A549 (cell line): ENCODE measurements at regions not wholly inside any gene's neighbourhood (a gene's known extent, or its start where the extent isn't known, plus 50 kb on each side); places are given as distances from the start of the nearest gene placed in this dataset.

Experiments used
- ATAC-seq, 2 experiments: fragments of 200-7000 bp in 1 of 2; fragments of >200 bp in 1 of 2; cut with Nextera tagmentation in 1 of 2; cut with Tn5 transposase in 1 of 2; 3 replicates each; pipeline versions ENCODE4 v1.8.0 to v1.9.1; 2018 to 2020; ENCODE audit warnings: mild to moderate bottlenecking in 1 of 2, moderate library complexity in 1 of 2
- CTCF ChIA-PET: fragments of 300-600 bp; sonication (Branson Sonifier 250); formaldehyde crosslinking; extraction: SDS; loops from one replicate; lab custom pipeline; 2021; ENCODE audit warnings: antibody characterized with exemption, inconsistent platforms; lab: Yijun Ruan, JAX
- POLR2A ChIA-PET: fragments of 350-600 bp; formaldehyde crosslinking; extraction: SDS; loops from one replicate; lab custom pipeline; 2021; ENCODE audit warnings: antibody characterized with exemption, inconsistent platforms; lab: Yijun Ruan, JAX
- DNase-seq, 2 experiments: peaks; one replicate each; pipeline versions ENCODE4 v3.0.0 to v3.0.0-alpha.2; 2011 to 2016; ENCODE audit warnings: low read depth in 1 of 2, low spot score in 1 of 2
- FAIRE-seq: peaks from 2 replicates; lab custom pipeline; 2011; peaks lifted over from hg19 to GRCh38; lab: Jason Lieb, UNC
- H3K27ac ChIP-seq, 2 experiments: fragments of >200 bp; sonication (Bioruptor Twin); formaldehyde crosslinking; 3 replicates each; pipeline ENCODE4 v1.5.1; 2016 to 2017
- H3K4me1 ChIP-seq: fragments of >200 bp; sonication (Bioruptor Twin); formaldehyde crosslinking; 3 replicates; pipeline ENCODE4 v1.6.1; 2016
- H3K4me2 ChIP-seq: fragments of >200 bp; sonication (Bioruptor Twin); formaldehyde crosslinking; 3 replicates; pipeline ENCODE4 v1.6.1; 2016
- H3K4me3 ChIP-seq: fragments of >200 bp; sonication (Bioruptor Twin); formaldehyde crosslinking; 3 replicates; pipeline ENCODE4 v1.5.1; 2016
- H3K9me3 ChIP-seq: fragments of >200 bp; sonication (Bioruptor Twin); formaldehyde crosslinking; 3 replicates; pipeline ENCODE4 v1.6.1; 2016
- CBX2 ChIP-seq: fragments of 200-600 bp; sonication (generic); IDR thresholded peaks from 2 replicates; pipeline ENCODE4 v1.6.1; 2016; ENCODE audit warnings: low read depth, mild to moderate bottlenecking, borderline replicate concordance
- CHD2 ChIP-seq: fragments of 150-350 bp; IDR thresholded peaks from 2 replicates; pipeline ENCODE4 v1.6.1; 2014; ENCODE audit warnings: low read length; ENCODE audit not compliant: partially characterized antibody
- CHD4 ChIP-seq: fragments of 200-600 bp; sonication (generic); IDR thresholded peaks from 2 replicates; pipeline ENCODE4 v1.6.1; 2016; ENCODE audit warnings: antibody characterized with exemption, mild to moderate bottlenecking, borderline replicate concordance
- EHF ChIP-seq: fragments of 250-450 bp; sonication (Bioruptor Pico); IDR thresholded peaks from 2 replicates; pipeline ENCODE4 v1.5.0; 2020; ENCODE audit warnings: mild to moderate bottlenecking
- EHMT2 ChIP-seq: fragments of 200-600 bp; sonication (generic); IDR thresholded peaks from 2 replicates; pipeline ENCODE4 v1.6.1; 2016; ENCODE audit warnings: antibody characterized with exemption, low read depth, mild to moderate bottlenecking, moderate library complexity
- ELK1 ChIP-seq: fragments of 150-350 bp; IDR thresholded peaks from 2 replicates; pipeline ENCODE4 v1.6.1; 2014; ENCODE audit warnings: low read depth, mild to moderate bottlenecking, low read length
- ESRRA ChIP-seq: fragments of 150-350 bp; IDR thresholded peaks from 2 replicates; pipeline ENCODE4 v1.6.1; 2014; ENCODE audit warnings: mild to moderate bottlenecking, low read length, borderline replicate concordance
- FOSB ChIP-seq: fragments of 250-450 bp; sonication (Bioruptor Pico); IDR thresholded peaks from 2 replicates; pipeline ENCODE4 v1.5.0; 2020; ENCODE audit warnings: mild to moderate bottlenecking, moderate library complexity
- HEYL ChIP-seq: fragments of 250-450 bp; sonication (Bioruptor Pico); IDR thresholded peaks from 2 replicates; pipeline ENCODE4 v1.8.0; 2021; ENCODE audit warnings: mild to moderate bottlenecking, moderate library complexity
- HOXB13 ChIP-seq: fragments of 250-450 bp; sonication (Bioruptor Pico); IDR thresholded peaks from 2 replicates; pipeline ENCODE4 v1.5.0; 2020; ENCODE audit warnings: low read depth, mild to moderate bottlenecking, moderate library complexity
- HOXB5 ChIP-seq: fragments of 250-450 bp; sonication (Bioruptor Pico); IDR thresholded peaks from 2 replicates; pipeline ENCODE4 v1.5.0; 2020; ENCODE audit warnings: mild to moderate bottlenecking, moderate library complexity
- JUN ChIP-seq, 2 experiments: fragments of >200 bp; sonication (Bioruptor Twin); formaldehyde crosslinking; IDR thresholded peaks; 2 replicates in 1 of 2; 3 replicates in 1 of 2; pipeline ENCODE4 v1.6.1; 2016 to 2017
- JUNB ChIP-seq: fragments of >200 bp; sonication (Bioruptor Twin); formaldehyde crosslinking; IDR thresholded peaks from 2 replicates; pipeline ENCODE4 v1.6.1; 2016
- MAFK ChIP-seq: fragments of 450-650 bp; IDR thresholded peaks from 2 replicates; pipeline ENCODE4 v1.6.1; 2014; ENCODE audit not compliant: partially characterized antibody
- MAX ChIP-seq: IDR thresholded peaks from 2 replicates; pipeline ENCODE4 v1.6.1; 2012
- MAZ ChIP-seq: fragments of 150-350 bp; IDR thresholded peaks from 2 replicates; pipeline ENCODE4 v1.6.1; 2014; ENCODE audit warnings: antibody characterized with exemption, low read depth, low read length, borderline replicate concordance
- MYC ChIP-seq: IDR thresholded peaks from 2 replicates; pipeline ENCODE4 v1.6.1; 2012; ENCODE audit warnings: mild to moderate bottlenecking, inconsistent platforms, low read length, improper control_type of control experiment, borderline replicate concordance
- PHF8 ChIP-seq: fragments of 200-600 bp; sonication (generic); IDR thresholded peaks from 2 replicates; pipeline ENCODE4 v1.6.1; 2016; ENCODE audit warnings: low read depth, mild to moderate bottlenecking, antibody characterized with exemption, moderate library complexity, borderline replicate concordance
- POLR2A ChIP-seq: IDR thresholded peaks from 2 replicates; pipeline ENCODE4 v1.6.1; 2012; ENCODE audit warnings: mild to moderate bottlenecking, low read length
- POLR2AphosphoS2 ChIP-seq: conservative IDR thresholded peaks from 2 replicates; pipeline ENCODE4 v1.6.1; 2012; ENCODE audit warnings: low read length, improper control_type of control experiment, inconsistent platforms
- RCOR1 ChIP-seq: fragments of 150-350 bp; IDR thresholded peaks from 2 replicates; pipeline ENCODE4 v1.6.1; 2014; ENCODE audit warnings: antibody characterized with exemption, low read length, low read depth
- RFX5 ChIP-seq: fragments of 450-650 bp; IDR thresholded peaks from 2 replicates; pipeline ENCODE4 v1.7.1; 2014; ENCODE audit warnings: antibody characterized with exemption, mild to moderate bottlenecking, moderate library complexity
- TP53 ChIP-seq: fragments of 250-450 bp; sonication (Bioruptor Pico); IDR thresholded peaks from 2 replicates; pipeline ENCODE4 v1.5.0; 2021; ENCODE audit warnings: mild to moderate bottlenecking, moderate library complexity
- WGBS: methylation state at CpG from one replicate; pipeline ENCODE4 v1.1.6; 2017; ENCODE audit errors: missing lambda C conversion rate; 5-methylcytosine and 5-hydroxymethylcytosine counted together
- TF ChIP-seq, protein P1 (sequence below): fragments of 250-450 bp; sonication (Bioruptor Pico); IDR thresholded peaks from 2 replicates; pipeline ENCODE4 v1.5.0; 2021; ENCODE audit warnings: mild to moderate bottlenecking, moderate library complexity, borderline replicate concordance
- TF ChIP-seq, protein P2 (sequence below): fragments of >200 bp; sonication (Bioruptor Twin); formaldehyde crosslinking; IDR thresholded peaks from 2 replicates; pipeline ENCODE4 v1.6.1; 2016

GRCh38 chr15:62877276-62877857 lies 165.2 kb upstream of the TPM1 start:
- POLR2A ChIA-PET, result no interaction called here
- CTCF ChIA-PET, result interaction anchor here (1.7 kb wide), 1 partner anchor 24 kb away, joined by 3 read pairs; no protein-coding TSS in a partner anchor
- FAIRE-seq (no peak), DNase-seq (no peak), ATAC-seq (no peak)
- H3K4me2 ChIP-seq, result no peak overlapping the region
- H3K27ac ChIP-seq, result peak overlapping the region in 1 of 2 experiments; percentile 30; a peak in 1 of 6 replicates
- TF ChIP-seq, protein P1, sequence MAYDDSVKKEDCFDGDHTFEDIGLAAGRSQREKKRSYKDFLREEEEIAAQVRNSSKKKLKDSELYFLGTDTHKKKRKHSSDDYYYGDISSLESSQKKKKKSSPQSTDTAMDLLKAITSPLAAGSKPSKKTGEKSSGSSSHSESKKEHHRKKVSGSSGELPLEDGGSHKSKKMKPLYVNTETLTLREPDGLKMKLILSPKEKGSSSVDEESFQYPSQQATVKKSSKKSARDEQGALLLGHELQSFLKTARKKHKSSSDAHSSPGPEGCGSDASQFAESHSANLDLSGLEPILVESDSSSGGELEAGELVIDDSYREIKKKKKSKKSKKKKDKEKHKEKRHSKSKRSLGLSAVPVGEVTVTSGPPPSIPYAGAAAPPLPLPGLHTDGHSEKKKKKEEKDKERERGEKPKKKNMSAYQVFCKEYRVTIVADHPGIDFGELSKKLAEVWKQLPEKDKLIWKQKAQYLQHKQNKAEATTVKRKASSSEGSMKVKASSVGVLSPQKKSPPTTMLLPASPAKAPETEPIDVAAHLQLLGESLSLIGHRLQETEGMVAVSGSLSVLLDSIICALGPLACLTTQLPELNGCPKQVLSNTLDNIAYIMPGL (CRISPR knock-in tag), result no peak
- TF ChIP-seq PHF8, result no peak
- TF ChIP-seq, protein P2, sequence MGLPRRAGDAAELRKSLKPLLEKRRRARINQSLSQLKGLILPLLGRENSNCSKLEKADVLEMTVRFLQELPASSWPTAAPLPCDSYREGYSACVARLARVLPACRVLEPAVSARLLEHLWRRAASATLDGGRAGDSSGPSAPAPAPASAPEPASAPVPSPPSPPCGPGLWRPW, result no peak
- TF ChIP-seq HOXB5, result no peak
- no peak for TF ChIP-seq HEYL
- no peak for TF ChIP-seq MAX
- no peak for TF ChIP-seq MAFK
- no peak for TF ChIP-seq JUN (IDR thresholded peaks at IDR 0.05)
- no peak for TF ChIP-seq ESRRA
- TF ChIP-seq EHF (CRISPR knock-in tag), result no peak
- no peak for TF ChIP-seq CBX2
- TF ChIP-seq POLR2A, result no peak
- TF ChIP-seq HOXB13 (CRISPR knock-in tag), result no peak
- H3K4me3 ChIP-seq, result no peak overlapping the region
- 86% methylated on average over 9 of the region's 9 CpGs for WGBS
- H3K9me3 ChIP-seq, result no peaks in the 10 kb centered on the region
- no peaks in the 10 kb centered on the region for H3K4me1 ChIP-seq

DNA sequence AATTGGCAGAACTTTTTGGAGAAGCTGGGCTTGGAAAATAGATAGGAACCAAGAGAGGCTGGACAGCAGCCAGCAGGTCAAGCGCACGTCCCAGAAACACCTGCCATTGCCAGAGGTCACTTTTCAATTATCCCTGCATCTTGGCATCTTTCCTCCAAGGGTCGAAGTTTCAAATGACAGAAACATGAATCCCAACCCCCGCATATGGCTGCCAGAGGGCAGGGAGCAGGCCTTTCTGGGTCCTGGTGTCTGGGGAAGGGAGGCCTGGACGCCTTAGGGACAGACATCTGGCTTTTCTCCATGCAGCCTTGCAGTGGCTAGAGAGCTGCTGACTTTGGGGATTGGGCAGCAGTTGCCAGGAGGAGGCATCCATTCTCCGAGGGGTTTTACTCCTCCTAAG lies 164.5 kb upstream of the TPM1 start:
- H3K4me3 ChIP-seq, result no peak overlapping the region
- TF ChIP-seq RFX5, result no peak
- TF ChIP-seq CHD2, result no peak
- no peak for TF ChIP-seq FOSB (CRISPR knock-in tag)
- TF ChIP-seq MYC, result no peak
- no peak for TF ChIP-seq EHMT2
- TF ChIP-seq TP53, result no peak
- TF ChIP-seq MAZ, result no peak
- no peak for TF ChIP-seq JUNB
- no peak for TF ChIP-seq CHD4
- no peak for TF ChIP-seq POLR2AphosphoS2
- no peak for TF ChIP-seq ELK1
- TF ChIP-seq RCOR1, result no peak
- no peak for TF ChIP-seq HOXB5
- TF ChIP-seq PHF8, result no peak
- H3K4me1 ChIP-seq, result no peaks in the 10 kb centered on the region
- POLR2A ChIA-PET, result no interaction called here
- WGBS, result 85% methylated on average over 6 of the region's 6 CpGs
- DNase-seq, result no peak
- H3K27ac ChIP-seq, result peak overlapping the region in 1 of 2 experiments; percentile 5; a peak in 1 of 6 replicates
- ATAC-seq, result no peak
- no peaks in the 10 kb centered on the region for H3K9me3 ChIP-seq
- no peak overlapping the region for H3K4me2 ChIP-seq
- CTCF ChIA-PET, result interaction anchor here (0.6 to 1.7 kb wide), 2 partner anchors 25 to 51 kb away, joined by 3 read pairs; no protein-coding TSS in a partner anchor
- FAIRE-seq, result no peak
